ENCODE measurements at regions not wholly inside any gene's neighbourhood (a gene's known extent, or its start where the extent isn't known, plus 50 kb on each side); places are given as distances from the start of the nearest gene placed in this dataset.

DNA sequence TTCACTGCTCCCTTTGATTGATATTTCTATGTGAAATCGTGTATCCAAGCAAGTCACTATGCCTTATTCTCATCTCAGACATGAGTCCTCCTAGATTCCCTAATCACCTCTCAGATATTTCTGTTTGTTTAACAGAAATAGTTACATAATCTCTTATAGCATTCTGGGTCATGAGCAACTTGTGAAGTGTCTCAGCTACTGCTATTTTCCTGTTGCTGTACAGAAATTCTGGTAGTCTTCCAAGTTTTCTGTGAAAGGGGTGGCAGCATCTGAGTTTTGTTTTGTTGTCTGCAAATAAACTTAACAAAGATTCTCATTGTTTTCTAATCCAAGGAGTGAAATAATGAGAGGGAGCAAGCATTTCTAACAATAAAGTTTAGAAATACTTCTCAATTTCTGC lies 256.9 kb upstream of the ST8SIA4 start:
- Histone ChIP-seq H3K27ac (no peak overlapping the region), H3K27me3 (no peaks in the 10 kb centered on the region), H3K9me3 (no peaks in the 10 kb centered on the region), H3K4me1 (no peaks in the 10 kb centered on the region), H3K4me3 (no peak overlapping the region), H3K36me3 (no peaks in the 10 kb centered on the region)
- 25 to 40% methylated on average over 1 of the region's 1 CpG for WGBS, 2 donors (ENCODE audit: low coverage in 1 of 2)
- TF ChIP-seq, protein P1, sequence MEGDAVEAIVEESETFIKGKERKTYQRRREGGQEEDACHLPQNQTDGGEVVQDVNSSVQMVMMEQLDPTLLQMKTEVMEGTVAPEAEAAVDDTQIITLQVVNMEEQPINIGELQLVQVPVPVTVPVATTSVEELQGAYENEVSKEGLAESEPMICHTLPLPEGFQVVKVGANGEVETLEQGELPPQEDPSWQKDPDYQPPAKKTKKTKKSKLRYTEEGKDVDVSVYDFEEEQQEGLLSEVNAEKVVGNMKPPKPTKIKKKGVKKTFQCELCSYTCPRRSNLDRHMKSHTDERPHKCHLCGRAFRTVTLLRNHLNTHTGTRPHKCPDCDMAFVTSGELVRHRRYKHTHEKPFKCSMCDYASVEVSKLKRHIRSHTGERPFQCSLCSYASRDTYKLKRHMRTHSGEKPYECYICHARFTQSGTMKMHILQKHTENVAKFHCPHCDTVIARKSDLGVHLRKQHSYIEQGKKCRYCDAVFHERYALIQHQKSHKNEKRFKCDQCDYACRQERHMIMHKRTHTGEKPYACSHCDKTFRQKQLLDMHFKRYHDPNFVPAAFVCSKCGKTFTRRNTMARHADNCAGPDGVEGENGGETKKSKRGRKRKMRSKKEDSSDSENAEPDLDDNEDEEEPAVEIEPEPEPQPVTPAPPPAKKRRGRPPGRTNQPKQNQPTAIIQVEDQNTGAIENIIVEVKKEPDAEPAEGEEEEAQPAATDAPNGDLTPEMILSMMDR (IDR thresholded peaks at IDR 0.05), result no peak
- no peak for TF ChIP-seq POLR2A (IDR thresholded peaks at IDR 0.05)
- TF ChIP-seq EP300 (IDR thresholded peaks at IDR 0.05), result no peak
- TF ChIP-seq POLR2AphosphoS5 (IDR thresholded peaks at IDR 0.05), result no peak
- ATAC-seq, result no peak

DNA sequence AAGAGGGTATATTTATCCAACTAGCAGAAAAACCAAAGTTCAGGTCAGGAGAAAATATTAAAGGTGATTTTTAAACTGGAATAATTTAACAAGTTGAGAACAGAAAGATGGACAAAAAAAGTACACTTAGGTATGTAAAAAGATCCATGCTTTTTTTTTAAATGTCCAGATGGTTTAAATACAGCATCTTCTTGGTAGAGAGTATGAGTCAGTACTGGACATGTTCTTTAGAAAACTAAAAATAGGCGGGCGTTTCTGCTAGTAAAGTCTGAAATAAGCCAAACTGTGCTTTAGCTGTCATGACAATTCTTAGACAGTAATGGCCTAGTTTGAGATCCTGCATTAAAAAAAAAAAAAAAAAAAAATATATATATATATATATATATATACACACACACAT lies 255.9 kb upstream of the ST8SIA4 start:
- no peak overlapping the region for H3K27ac ChIP-seq
- H3K36me3 ChIP-seq, result no peaks in the 10 kb centered on the region
- no peaks in the 10 kb centered on the region for H3K9me3 ChIP-seq
- no peak for ATAC-seq
- 28 to 47% methylated on average over 2 of the region's 2 CpGs for WGBS, 2 donors (ENCODE audit: low coverage in 1 of 2)
- no peaks in the 10 kb centered on the region for H3K27me3 ChIP-seq
- TF ChIP-seq POLR2A (IDR thresholded peaks at IDR 0.05) (no peak), POLR2AphosphoS5 (IDR thresholded peaks at IDR 0.05) (no peak), EP300 (IDR thresholded peaks at IDR 0.05) (no peak)
- TF ChIP-seq, protein P1 (IDR thresholded peaks at IDR 0.05), result no peak
- no peaks in the 10 kb centered on the region for H3K4me1 ChIP-seq
- H3K4me3 ChIP-seq, result no peak overlapping the region

DNA sequence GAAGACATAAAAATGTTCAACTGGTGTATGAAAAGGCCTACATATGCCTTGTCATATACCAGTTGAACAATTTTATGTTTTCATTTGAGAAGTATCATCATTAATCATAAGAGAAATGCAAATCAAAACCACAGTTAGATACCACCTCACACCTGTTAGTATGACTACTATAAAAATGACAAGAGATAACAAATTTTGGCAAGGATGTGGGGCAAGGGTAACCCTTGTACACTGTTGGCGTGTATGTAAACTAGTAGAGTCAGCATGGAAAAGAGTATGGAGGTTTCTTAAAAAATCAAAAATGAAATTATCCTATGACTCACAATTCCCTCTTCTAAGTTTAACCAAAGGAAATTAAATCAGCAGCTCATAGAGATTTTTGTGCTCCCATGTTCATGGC lies 250.4 kb upstream of the ST8SIA4 start:
- TF ChIP-seq POLR2A (IDR thresholded peaks at IDR 0.05) (no peak), POLR2AphosphoS5 (IDR thresholded peaks at IDR 0.05) (no peak), EP300 (IDR thresholded peaks at IDR 0.05) (no peak)
- TF ChIP-seq, protein P1 (IDR thresholded peaks at IDR 0.05), result no peak
- no peak for ATAC-seq
- Histone ChIP-seq H3K9me3 (no peaks in the 10 kb centered on the region), H3K4me1 (no peaks in the 10 kb centered on the region), H3K4me3 (no peak overlapping the region), H3K27ac (no peak overlapping the region), H3K36me3 (no peaks in the 10 kb centered on the region), H3K27me3 (no peaks in the 10 kb centered on the region)
- WGBS, 2 donors (ENCODE audit: low coverage in 1 of 2), result 79 to 90% methylated on average over 1 of the region's 1 CpG

DNA sequence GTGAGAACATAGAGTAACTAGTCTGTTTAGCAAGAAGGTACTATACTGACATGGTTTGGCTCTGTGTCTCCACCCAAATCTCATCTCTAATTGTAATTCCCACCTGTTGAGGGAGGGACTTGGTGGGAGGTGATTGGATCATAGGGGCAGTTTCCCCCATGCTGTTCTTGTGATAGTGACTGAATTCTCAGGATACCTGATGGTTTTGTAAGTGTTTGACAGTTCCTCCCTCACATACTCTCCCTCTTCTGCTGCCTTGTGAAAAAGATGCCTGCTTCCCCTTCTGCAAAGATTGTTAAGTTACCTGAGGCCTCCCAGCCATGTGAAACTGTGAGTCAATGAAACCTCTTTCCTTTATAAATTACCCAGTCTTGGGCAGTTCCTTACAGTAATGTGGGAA lies 240.4 kb upstream of the ST8SIA4 start:
- no peak for TF ChIP-seq POLR2A (IDR thresholded peaks at IDR 0.05)
- no peak for TF ChIP-seq POLR2AphosphoS5 (IDR thresholded peaks at IDR 0.05)
- TF ChIP-seq EP300 (IDR thresholded peaks at IDR 0.05), result no peak

DNA sequence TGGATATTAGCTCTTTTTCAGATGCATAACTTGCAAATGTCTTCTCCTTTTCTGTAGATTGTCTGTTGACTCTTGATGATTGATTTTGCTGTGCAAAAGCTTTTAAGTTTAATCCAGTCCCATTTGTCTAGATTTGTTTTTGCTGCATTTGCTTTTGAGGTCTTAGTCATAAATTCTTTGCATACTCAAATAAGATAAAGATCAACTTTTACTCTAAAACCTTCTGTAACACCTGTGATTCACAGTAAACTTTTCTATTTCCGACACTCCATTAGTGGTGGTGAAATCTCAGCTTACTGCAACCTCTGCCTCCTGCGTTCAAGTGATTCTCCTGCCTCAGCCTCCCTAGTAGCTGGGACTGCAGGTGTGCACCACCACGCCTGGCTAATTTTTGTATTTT lies 239.0 kb upstream of the ST8SIA4 start:
- TF ChIP-seq, protein P1 (IDR thresholded peaks at IDR 0.05), result no peak
- no peak for TF ChIP-seq POLR2AphosphoS5 (IDR thresholded peaks at IDR 0.05)
- no peak overlapping the region for H3K27ac ChIP-seq
- 93 to 94% methylated on average over 3 of the region's 3 CpGs for WGBS, 2 donors (ENCODE audit: low coverage in 1 of 2)
- no peaks in the 10 kb centered on the region for H3K27me3 ChIP-seq
- no peaks in the 10 kb centered on the region for H3K4me1 ChIP-seq
- ATAC-seq, result no peak
- H3K4me3 ChIP-seq, result no peak overlapping the region
- H3K36me3 ChIP-seq, result no peaks in the 10 kb centered on the region
- H3K9me3 ChIP-seq, result no peaks in the 10 kb centered on the region

More for the DNA sequence above, 240.4 kb upstream of the ST8SIA4 start:
- H3K9me3 ChIP-seq, result no peaks in the 10 kb centered on the region
- H3K27me3 ChIP-seq, result no peaks in the 10 kb centered on the region
- no peaks in the 10 kb centered on the region for H3K36me3 ChIP-seq
- no peaks in the 10 kb centered on the region for H3K4me1 ChIP-seq
- ATAC-seq, result no peak
- no peak overlapping the region for H3K27ac ChIP-seq
- no peak overlapping the region for H3K4me3 ChIP-seq

DNA sequence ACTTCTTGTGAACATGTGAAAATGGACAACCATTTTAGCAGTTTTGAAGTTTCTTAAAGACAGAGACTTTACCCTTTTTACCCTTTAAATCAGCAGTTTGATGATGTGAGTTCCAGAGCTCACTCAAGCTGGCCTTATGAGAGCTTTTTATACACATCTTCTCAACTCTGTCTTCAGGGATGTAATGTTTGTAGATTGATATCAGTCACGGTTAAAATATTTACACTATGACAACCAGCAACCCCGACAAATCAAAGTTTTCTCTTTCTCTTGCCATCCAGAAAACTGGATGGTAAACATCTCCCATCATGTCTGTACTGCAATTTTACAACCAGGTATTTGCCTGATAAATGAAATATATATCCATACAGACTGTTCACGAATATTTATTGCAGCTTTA lies 233.4 kb upstream of the ST8SIA4 start:
- TF ChIP-seq, protein P1 (IDR thresholded peaks at IDR 0.05), result no peak
- TF ChIP-seq EP300 (IDR thresholded peaks at IDR 0.05) (no peak), POLR2A (IDR thresholded peaks at IDR 0.05) (no peak), POLR2AphosphoS5 (IDR thresholded peaks at IDR 0.05) (no peak)
- no peak for ATAC-seq
- H3K4me1 ChIP-seq, result no peaks in the 10 kb centered on the region
- no peaks in the 10 kb centered on the region for H3K27me3 ChIP-seq
- no peaks in the 10 kb centered on the region for H3K36me3 ChIP-seq
- H3K27ac ChIP-seq, result no peak overlapping the region
- H3K9me3 ChIP-seq, result no peaks in the 10 kb centered on the region
- no peak overlapping the region for H3K4me3 ChIP-seq
- WGBS, 2 donors (ENCODE audit: low coverage in 1 of 2), result 41 to 70% methylated on average over 3 of the region's 3 CpGs
